CD4-positive, CD25-positive, alpha-beta regulatory T cell (primary cell): ENCODE measurements at regions not wholly inside any gene's neighbourhood (a gene's known extent, or its start where the extent isn't known, plus 50 kb on each side); places are given as distances from the start of the nearest gene placed in this dataset.
"Not testable (repeated sequence)": the region's sequence is repeated elsewhere in the genome, so short reads cannot be mapped to it uniquely, and the experiment has no call there.

ENCODE experiments used
- ATAC-seq, 2 donors: fragments of 150-1000 bp; cut with Tn5 transposase; one replicate each; pipeline ENCODE4 v1.10.0; 2021; ENCODE audit warnings: low read depth in 2 of 2, moderate number of reproducible peaks in 2 of 2, moderate library complexity in 1 of 2
- DNase-seq, 3 donors: peaks; one replicate each; pipeline versions ENCODE4 v3.0.0 to v3.0.0-alpha.2; 2012 to 2022; ENCODE audit warnings: mixed read lengths in 1 of 3
- H3K27ac ChIP-seq: one replicate; pipeline ENCODE4 v1.7.0; 2013; ENCODE audit warnings: mild to moderate bottlenecking, low read length; ENCODE audit not compliant: insufficient read depth, poor library complexity, severe bottlenecking
- H3K27me3 ChIP-seq: one replicate; pipeline ENCODE4 v1.7.0; 2013; ENCODE audit warnings: low read length; ENCODE audit not compliant: control insufficient read depth, insufficient read depth
- H3K36me3 ChIP-seq: one replicate; pipeline ENCODE4 v1.7.0; 2013; ENCODE audit warnings: mild to moderate bottlenecking, low read length, moderate library complexity; ENCODE audit not compliant: control insufficient read depth, insufficient read depth
- H3K4me1 ChIP-seq: 2 replicates; pipeline ENCODE4 v1.7.0; 2013; ENCODE audit warnings: mild to moderate bottlenecking, low read length; ENCODE audit not compliant: insufficient read depth, control insufficient read depth, poor library complexity, severe bottlenecking
- H3K4me3 ChIP-seq: one replicate; pipeline ENCODE4 v1.7.0; 2013; ENCODE audit warnings: low read depth, mild to moderate bottlenecking, low read length, moderate library complexity
- H3K9me3 ChIP-seq, 2 experiments: 1 replicate in 1 of 2; 2 replicates in 1 of 2; pipeline ENCODE4 v1.7.0; 2013; ENCODE audit warnings: low read length in 2 of 2, mild to moderate bottlenecking in 1 of 2, moderate library complexity in 1 of 2; ENCODE audit not compliant: control insufficient read depth in 2 of 2
- H3K27ac Mint-ChIP-seq, 3 donors: one replicate each; pipeline ENCODE4 v1.8.0; 2020 to 2022; ENCODE audit warnings: mild to moderate bottlenecking in 3 of 3, mixed read lengths in 3 of 3, moderate library complexity in 2 of 3
- H3K27me3 Mint-ChIP-seq: one replicate; pipeline ENCODE4 v1.8.0; 2022; ENCODE audit warnings: mild to moderate bottlenecking, mixed read lengths
- H3K36me3 Mint-ChIP-seq: one replicate; pipeline ENCODE4 v1.8.0; 2020; ENCODE audit warnings: mixed read lengths
- H3K4me1 Mint-ChIP-seq, 4 donors: one replicate each; pipeline ENCODE4 v1.8.0; 2020 to 2022; ENCODE audit warnings: mixed read lengths in 4 of 4, mild to moderate bottlenecking in 1 of 4
- H3K4me3 Mint-ChIP-seq, 4 donors: one replicate each; pipeline ENCODE4 v1.8.0; 2020 to 2022; ENCODE audit warnings: mild to moderate bottlenecking in 4 of 4, mixed read lengths in 4 of 4, moderate library complexity in 3 of 4
- H3K9me3 Mint-ChIP-seq, 7 donors: one replicate each; pipeline ENCODE4 v1.8.0; 2020 to 2022; ENCODE audit warnings: mixed read lengths in 7 of 7, mild to moderate bottlenecking in 3 of 7, moderate library complexity in 2 of 7

DNA sequence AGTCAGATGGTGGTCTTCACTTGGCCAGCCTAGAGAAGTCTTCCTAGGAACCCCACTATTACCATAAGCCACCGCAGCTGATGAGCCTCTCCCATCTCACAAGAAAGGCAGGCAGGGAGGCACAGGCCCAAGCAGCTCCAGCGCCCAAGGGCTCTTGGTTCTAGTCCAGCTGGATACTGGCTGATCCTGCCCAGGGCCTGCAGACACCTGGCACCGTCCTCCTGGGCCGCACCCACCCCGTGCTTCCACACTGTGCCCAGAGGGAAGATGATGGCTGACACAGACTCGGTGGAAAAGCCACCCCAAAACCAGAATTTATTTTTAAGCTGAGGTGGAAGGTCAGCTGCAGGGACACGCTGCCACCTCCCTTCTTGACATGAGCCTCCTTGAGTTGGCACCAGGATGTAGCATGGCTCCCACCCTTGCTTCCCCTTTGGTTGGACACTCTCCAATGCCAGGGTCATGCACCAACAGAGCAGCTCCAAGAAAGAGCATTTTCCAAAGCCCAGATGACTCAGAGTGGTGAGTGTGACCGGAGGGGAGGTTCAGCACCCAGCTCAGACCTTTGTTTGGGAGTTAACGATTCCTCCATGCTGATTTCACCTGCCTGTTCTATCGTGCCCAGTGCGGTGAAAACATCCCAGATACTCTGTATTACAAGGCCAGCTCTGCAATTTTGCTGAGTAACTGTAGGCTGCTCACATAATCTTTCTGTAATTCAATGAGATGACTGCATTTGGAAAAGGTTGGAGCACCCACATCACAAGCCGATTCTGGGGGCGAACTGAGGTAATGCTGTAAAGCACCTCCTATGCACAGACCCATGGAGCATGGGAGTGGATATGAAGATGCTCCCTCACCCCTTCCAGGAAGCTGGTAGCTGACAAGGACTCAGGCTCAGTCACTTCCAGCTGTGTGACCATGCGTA is 63.1 kb upstream of the SLC2A1 start:
- DNase-seq = no peak
- Histone ChIP-seq H3K9me3 (no peaks in the 10 kb centered on the region), H3K27me3 (no peaks in the 10 kb centered on the region), H3K36me3 (no peaks in the 10 kb centered on the region), H3K4me3 (no peak overlapping the region), H3K27ac (no peak overlapping the region), H3K4me1 (no peaks in the 10 kb centered on the region)
- H3K9me3 Mint-ChIP-seq = peaks cover 0 to 2% (median 0%) of the 10 kb centered on the region in 7 donors
- ATAC-seq = no peak
- peaks cover 6% of the 10 kb centered on the region for H3K27me3 Mint-ChIP-seq
- no peak overlapping the region for H3K27ac Mint-ChIP-seq
- no peaks in the 10 kb centered on the region for H3K4me1 Mint-ChIP-seq
- H3K4me3 Mint-ChIP-seq = no peak overlapping the region
- H3K36me3 Mint-ChIP-seq = no peaks in the 10 kb centered on the region

DNA sequence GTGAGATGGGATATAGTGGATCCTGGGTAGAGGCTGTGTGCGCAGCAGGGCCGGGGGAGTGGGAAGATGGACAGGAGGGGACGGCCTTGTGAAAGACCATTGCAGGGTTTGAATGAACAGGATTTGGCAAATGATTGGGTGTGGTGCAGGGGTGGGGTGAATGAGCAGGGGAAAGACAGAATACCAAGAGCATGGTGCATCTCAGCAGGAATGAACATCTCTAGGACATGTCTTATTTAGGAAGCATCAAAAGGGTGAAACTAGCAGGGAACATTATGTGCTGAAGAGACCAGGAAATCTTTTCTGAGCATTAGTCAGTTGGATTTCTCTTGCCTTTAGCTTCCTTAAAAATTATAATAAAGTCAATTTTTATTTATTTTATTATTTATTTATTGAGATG is 60.6 kb upstream of the SLC2A1 start:
- no peak overlapping the region for H3K27ac ChIP-seq
- H3K27ac Mint-ChIP-seq = peak overlapping the region in 2 of 3 donors; percentile 2 to 20
- no peaks in the 10 kb centered on the region for H3K36me3 Mint-ChIP-seq
- H3K27me3 ChIP-seq = no peaks in the 10 kb centered on the region
- H3K36me3 ChIP-seq = no peaks in the 10 kb centered on the region
- no peaks in the 10 kb centered on the region for H3K4me1 Mint-ChIP-seq
- H3K4me1 ChIP-seq = no peaks in the 10 kb centered on the region
- DNase-seq = no peak
- peaks cover 0 to 4% (median 0%) of the 10 kb centered on the region in 7 donors for H3K9me3 Mint-ChIP-seq
- H3K4me3 Mint-ChIP-seq = no peak overlapping the region
- H3K27me3 Mint-ChIP-seq = peaks cover 10% of the 10 kb centered on the region
- no peaks in the 10 kb centered on the region for H3K9me3 ChIP-seq
- ATAC-seq = no peak
- no peak overlapping the region for H3K4me3 ChIP-seq

DNA sequence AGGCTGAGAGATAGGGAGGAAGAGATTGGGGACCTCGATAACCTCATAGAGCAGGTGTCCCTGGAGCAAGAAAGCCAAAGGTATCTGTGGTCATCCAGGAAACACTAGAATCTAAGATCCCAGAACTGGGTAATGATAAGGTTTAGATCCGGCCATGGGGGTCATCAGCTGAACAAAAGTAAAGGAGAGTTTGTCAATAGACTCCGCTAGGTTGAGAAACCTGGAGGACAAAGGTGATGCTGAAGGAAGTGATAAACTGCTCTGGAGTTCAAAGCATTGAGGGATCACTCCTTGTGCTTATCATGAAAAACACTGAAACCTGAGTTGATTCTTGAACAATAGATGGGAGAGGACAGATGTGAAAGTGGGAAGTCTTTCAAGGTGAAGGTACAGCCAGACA is 59.5 kb upstream of the SLC2A1 start:
- no peak overlapping the region for H3K4me3 ChIP-seq
- DNase-seq = no peak
- H3K4me1 ChIP-seq = no peaks in the 10 kb centered on the region
- peaks cover 15% of the 10 kb centered on the region for H3K27me3 Mint-ChIP-seq
- no peaks in the 10 kb centered on the region for H3K36me3 Mint-ChIP-seq
- no peaks in the 10 kb centered on the region for H3K4me1 Mint-ChIP-seq
- H3K27ac Mint-ChIP-seq = no peak overlapping the region
- H3K9me3 ChIP-seq = no peaks in the 10 kb centered on the region
- no peak overlapping the region for H3K27ac ChIP-seq
- H3K27me3 ChIP-seq = peaks cover 3% of the 10 kb centered on the region
- ATAC-seq = no peak
- H3K4me3 Mint-ChIP-seq = no peak overlapping the region
- peaks cover 0 to 6% (median 0%) of the 10 kb centered on the region in 7 donors for H3K9me3 Mint-ChIP-seq
- H3K36me3 ChIP-seq = no peaks in the 10 kb centered on the region

GRCh38 chr1:43015269-43015668 is 56.6 kb upstream of the SLC2A1 start:
- H3K27ac Mint-ChIP-seq = peak overlapping the region in 1 of 3 donors; percentile 25
- H3K9me3 Mint-ChIP-seq = peaks cover 0 to 6% (median 0%) of the 10 kb centered on the region in 7 donors
- H3K27me3 Mint-ChIP-seq = peaks cover 27% of the 10 kb centered on the region
- no peaks in the 10 kb centered on the region for H3K9me3 ChIP-seq
- H3K36me3 ChIP-seq = no peaks in the 10 kb centered on the region
- H3K4me3 ChIP-seq = no peak overlapping the region
- no peak overlapping the region for H3K4me3 Mint-ChIP-seq
- peaks cover 4% of the 10 kb centered on the region for H3K27me3 ChIP-seq
- no peaks in the 10 kb centered on the region for H3K36me3 Mint-ChIP-seq
- DNase-seq = no peak
- no peaks in the 10 kb centered on the region for H3K4me1 ChIP-seq
- no peak for ATAC-seq
- no peaks in the 10 kb centered on the region for H3K4me1 Mint-ChIP-seq
- no peak overlapping the region for H3K27ac ChIP-seq

GRCh38 chr1:43014579-43014978 is 55.9 kb upstream of the SLC2A1 start:
- not testable (repeated sequence) for H3K4me1 ChIP-seq, H3K4me3 ChIP-seq, H3K4me3 Mint-ChIP-seq, H3K9me3 ChIP-seq, H3K4me1 Mint-ChIP-seq, H3K9me3 Mint-ChIP-seq, H3K27me3 ChIP-seq, H3K27ac ChIP-seq, H3K36me3 Mint-ChIP-seq, H3K27ac Mint-ChIP-seq, H3K36me3 ChIP-seq, ATAC-seq, DNase-seq
- H3K27me3 Mint-ChIP-seq = peaks cover 27% of the 10 kb centered on the region

DNA sequence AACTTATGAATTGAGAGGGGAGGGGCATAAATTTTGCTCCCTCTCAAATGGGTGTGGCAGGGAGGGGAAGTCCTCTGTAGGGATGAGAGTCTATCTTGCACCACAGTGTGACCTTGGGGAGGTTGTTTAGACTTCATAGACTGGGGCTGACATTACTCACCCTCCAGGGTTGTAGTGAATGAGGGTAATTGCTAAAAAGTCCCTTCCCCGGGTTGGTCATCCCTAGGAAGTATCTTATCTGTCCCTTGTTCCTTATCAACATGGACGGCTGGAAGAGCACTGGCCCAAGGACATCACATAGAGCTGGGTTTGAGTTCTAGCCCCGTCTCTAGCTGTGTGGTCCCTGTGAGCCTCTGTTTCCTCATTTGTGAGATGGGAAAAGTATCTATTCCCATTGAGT is 52.4 kb upstream of the SLC2A1 start:
- Mint-ChIP-seq H3K4me3 (no peak overlapping the region), H3K9me3 (peaks cover 0 to 2% (median 0%) of the 10 kb centered on the region in 7 donors), H3K27ac (no peak overlapping the region), H3K4me1 (no peaks in the 10 kb centered on the region), H3K36me3 (no peaks in the 10 kb centered on the region), H3K27me3 (peaks cover 21% of the 10 kb centered on the region)
- Histone ChIP-seq H3K27ac (no peak overlapping the region), H3K9me3 (no peaks in the 10 kb centered on the region), H3K27me3 (peaks cover 4% of the 10 kb centered on the region), H3K4me3 (no peak overlapping the region), H3K4me1 (no peaks in the 10 kb centered on the region), H3K36me3 (no peaks in the 10 kb centered on the region)
- no peak for ATAC-seq
- DNase-seq = no peak

- no peak overlapping the region for H3K27ac Mint-ChIP-seq
- no peak for ATAC-seq
- H3K27me3 Mint-ChIP-seq = peaks cover 16% of the 10 kb centered on the region
- no peaks in the 10 kb centered on the region for H3K4me1 Mint-ChIP-seq
- Histone ChIP-seq H3K27me3 (peaks cover 4% of the 10 kb centered on the region), H3K36me3 (no peaks in the 10 kb centered on the region), H3K27ac (no peak overlapping the region), H3K9me3 (no peaks in the 10 kb centered on the region), H3K4me1 (no peaks in the 10 kb centered on the region), H3K4me3 (no peak overlapping the region)
- peaks cover 0 to 2% (median 0%) of the 10 kb centered on the region in 7 donors for H3K9me3 Mint-ChIP-seq
- H3K36me3 Mint-ChIP-seq = no peaks in the 10 kb centered on the region
- no peak for DNase-seq
- H3K4me3 Mint-ChIP-seq = no peak overlapping the region
These were observed 50.6 kb upstream of the SLC2A1 start for GRCh38 chr1:43009274-43009673.
